GM19043 (cell line): ENCODE measurements at regions not wholly inside any gene's neighbourhood (a gene's known extent, or its start where the extent isn't known, plus 50 kb on each side); places are given as distances from the start of the nearest gene placed in this dataset.

ENCODE experiments used
- ATAC-seq: cut with Tn5 transposase; IDR thresholded peaks from one replicate; pipeline ENCODE4 v1.9.1; 2021; ENCODE audit warnings: low read depth; ENCODE audit not compliant: unreplicated experiment

- ATAC-seq: no peak
These were observed 75.9 kb upstream of the MAP4K3 start for GRCh38 chr2:39512941-39513340.

- ATAC-seq: peak; percentile 79
These were observed 76.6 kb upstream of the MAP4K3 start for GRCh38 chr2:39513641-39514094.

GRCh38 chr2:39514825-39515224 lies 77.7 kb upstream of the MAP4K3 start:
- ATAC-seq: no peak

GRCh38 chr2:39515273-39515896 lies 78.3 kb upstream of the MAP4K3 start:
- ATAC-seq: no peak

GRCh38 chr2:39515897-39516346 lies 78.8 kb upstream of the MAP4K3 start:
- ATAC-seq: no peak

GRCh38 chr2:39516347-39517101 lies 79.4 kb upstream of the MAP4K3 start:
- ATAC-seq: no peak

GRCh38 chr2:39517102-39517436 lies 80.0 kb upstream of the MAP4K3 start:
- no peak for ATAC-seq

- ATAC-seq: no peak
These were observed 80.5 kb upstream of the MAP4K3 start for GRCh38 chr2:39517622-39518021.

- no peak for ATAC-seq
These were observed 82.8 kb upstream of the MAP4K3 start for GRCh38 chr2:39519886-39520285.

- ATAC-seq: no peak
These were observed 84.9 kb upstream of the MAP4K3 start for GRCh38 chr2:39521876-39522517.

- no peak for ATAC-seq
These were observed 85.4 kb upstream of the MAP4K3 start for GRCh38 chr2:39522518-39522877.

GRCh38 chr2:39523308-39524044 lies 86.4 kb upstream of the MAP4K3 start:
- no peak for ATAC-seq

GRCh38 chr2:39524061-39524460 lies 87.0 kb upstream of the MAP4K3 start:
- ATAC-seq: no peak

GRCh38 chr2:39524756-39525635 lies 87.9 kb upstream of the MAP4K3 start:
- no peak for ATAC-seq

GRCh38 chr2:39525636-39526412 lies 88.7 kb upstream of the MAP4K3 start:
- ATAC-seq: no peak

- no peak for ATAC-seq
These were observed 91.6 kb upstream of the MAP4K3 start for GRCh38 chr2:39528701-39529100.

- no peak for ATAC-seq
These were observed 92.8 kb upstream of the MAP4K3 start for GRCh38 chr2:39529836-39530235.

GRCh38 chr2:39530411-39530866 lies 93.4 kb upstream of the MAP4K3 start:
- no peak for ATAC-seq

- ATAC-seq: no peak
These were observed 94.2 kb upstream of the MAP4K3 start for GRCh38 chr2:39531220-39531777.
